ENCODE measurements at regions not wholly inside any gene's neighbourhood (a gene's known extent, or its start where the extent isn't known, plus 50 kb on each side); places are given as distances from the start of the nearest gene placed in this dataset.

DNA sequence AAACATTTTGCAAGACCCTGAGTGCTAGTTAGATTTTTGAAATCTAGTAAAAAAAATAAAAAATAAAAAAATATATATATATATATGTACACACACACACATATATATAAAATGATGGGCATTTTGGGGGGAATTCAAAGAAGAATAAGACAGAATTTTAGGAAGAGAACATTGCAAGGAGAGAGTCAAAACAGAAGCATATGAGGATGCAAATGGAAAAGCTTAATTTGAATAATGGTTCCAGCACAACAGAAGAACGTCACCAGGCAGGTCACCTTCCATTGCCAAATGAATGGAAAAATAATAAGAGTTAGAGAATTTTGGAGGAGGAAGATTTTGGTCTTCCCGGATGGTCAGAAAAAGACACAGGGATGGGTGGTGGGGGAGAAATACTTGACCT, 1097.2 kb downstream of the BCL11A start:
- Histone ChIP-seq H3K4me1 (ENCODE audit: control insufficient read depth, low read depth, low read length) (no peaks in the 10 kb centered on the region), H3K9ac (ENCODE audit: low read length) (no peak overlapping the region), H3K4me3 (ENCODE audit: low read length) (no peak overlapping the region), H3K9me3 (ENCODE audit: control insufficient read depth, low read depth, low read length) (no peaks in the 10 kb centered on the region), H3K36me3 (ENCODE audit: control insufficient read depth, low read depth, low read length) (no peaks in the 10 kb centered on the region), H3K27me3 (ENCODE audit: control insufficient read depth, insufficient read depth, low read length) (no peaks in the 10 kb centered on the region), H3K27ac (ENCODE audit: low read length) (no peak overlapping the region)

DNA sequence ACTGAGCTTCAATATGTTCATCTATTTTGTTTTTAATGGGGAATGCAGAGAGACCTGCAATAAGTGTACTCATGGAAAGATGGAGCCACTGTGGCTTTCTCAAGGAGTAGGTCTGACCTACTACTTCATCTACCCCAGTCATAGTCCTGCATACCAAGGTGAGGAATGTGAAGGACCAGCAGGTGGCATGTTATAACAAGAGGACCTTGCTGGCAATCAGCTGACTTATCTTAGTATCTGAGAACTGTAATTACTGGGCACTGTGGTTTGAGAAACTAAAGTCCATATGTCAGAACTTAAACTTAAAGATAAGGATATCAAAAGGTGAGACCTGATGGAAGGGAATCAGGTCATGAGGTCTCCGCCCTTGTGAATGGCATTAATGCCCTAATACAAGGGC, 1104.2 kb downstream of the BCL11A start:
- H3K9ac ChIP-seq (ENCODE audit: low read length): no peak overlapping the region
- no peaks in the 10 kb centered on the region for H3K27me3 ChIP-seq (ENCODE audit: control insufficient read depth, insufficient read depth, low read length)
- no peaks in the 10 kb centered on the region for H3K4me1 ChIP-seq (ENCODE audit: control insufficient read depth, low read depth, low read length)
- no peaks in the 10 kb centered on the region for H3K9me3 ChIP-seq (ENCODE audit: control insufficient read depth, low read depth, low read length)
- H3K27ac ChIP-seq (ENCODE audit: low read length): no peak overlapping the region
- H3K4me3 ChIP-seq (ENCODE audit: low read length): no peak overlapping the region
- no peaks in the 10 kb centered on the region for H3K36me3 ChIP-seq (ENCODE audit: control insufficient read depth, low read depth, low read length)

DNA sequence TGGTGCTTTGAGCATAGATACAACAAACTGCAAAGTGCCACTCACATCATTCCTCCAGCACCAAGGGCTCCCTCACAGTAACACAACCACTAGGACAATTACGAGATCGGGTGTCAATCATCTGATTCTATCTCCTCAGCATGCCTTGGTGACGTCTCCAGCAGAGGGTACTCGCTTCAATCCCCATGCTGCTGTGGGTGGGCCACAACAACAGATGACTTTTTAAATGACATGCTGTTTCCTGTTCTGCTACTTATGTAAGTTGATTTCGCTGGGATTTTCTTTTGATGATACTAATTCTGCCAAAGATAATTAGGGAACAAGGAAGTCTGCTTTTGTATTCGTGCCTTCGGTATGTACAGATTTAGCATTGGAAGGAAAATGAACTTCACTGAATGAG, 1113.0 kb downstream of the BCL11A start:
- H3K27me3 ChIP-seq (ENCODE audit: control insufficient read depth, insufficient read depth, low read length): no peaks in the 10 kb centered on the region
- no peaks in the 10 kb centered on the region for H3K4me1 ChIP-seq (ENCODE audit: control insufficient read depth, low read depth, low read length)
- H3K4me3 ChIP-seq (ENCODE audit: low read length): no peak overlapping the region
- no peak overlapping the region for H3K27ac ChIP-seq (ENCODE audit: low read length)
- no peaks in the 10 kb centered on the region for H3K9me3 ChIP-seq (ENCODE audit: control insufficient read depth, low read depth, low read length)
- no peak overlapping the region for H3K9ac ChIP-seq (ENCODE audit: low read length)
- no peaks in the 10 kb centered on the region for H3K36me3 ChIP-seq (ENCODE audit: control insufficient read depth, low read depth, low read length)

DNA sequence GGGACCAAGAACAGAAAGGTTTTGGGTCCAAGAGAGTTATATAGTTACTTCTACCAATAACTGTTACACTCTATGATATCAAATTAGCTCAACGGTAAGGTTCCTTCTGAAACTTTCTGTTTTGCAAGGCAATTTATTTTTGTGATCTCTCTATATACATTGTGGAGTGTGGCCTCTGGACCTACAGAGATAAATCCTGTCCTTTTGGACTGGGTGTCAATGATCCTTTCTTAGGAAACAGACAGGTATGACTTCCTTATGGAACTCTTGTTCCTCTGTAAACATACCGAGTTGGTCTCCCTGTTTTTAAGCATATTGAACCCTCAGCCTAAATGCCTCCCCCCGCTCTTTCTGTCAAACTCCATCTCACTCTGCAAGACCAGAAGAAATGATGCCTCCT, 1117.8 kb downstream of the BCL11A start:
- no peaks in the 10 kb centered on the region for H3K9me3 ChIP-seq (ENCODE audit: control insufficient read depth, low read depth, low read length)
- H3K27me3 ChIP-seq (ENCODE audit: control insufficient read depth, insufficient read depth, low read length): no peaks in the 10 kb centered on the region
- no peak overlapping the region for H3K9ac ChIP-seq (ENCODE audit: low read length)
- no peak overlapping the region for H3K27ac ChIP-seq (ENCODE audit: low read length)
- H3K4me1 ChIP-seq (ENCODE audit: control insufficient read depth, low read depth, low read length): no peaks in the 10 kb centered on the region
- H3K4me3 ChIP-seq (ENCODE audit: low read length): no peak overlapping the region
- H3K36me3 ChIP-seq (ENCODE audit: control insufficient read depth, low read depth, low read length): no peaks in the 10 kb centered on the region

DNA sequence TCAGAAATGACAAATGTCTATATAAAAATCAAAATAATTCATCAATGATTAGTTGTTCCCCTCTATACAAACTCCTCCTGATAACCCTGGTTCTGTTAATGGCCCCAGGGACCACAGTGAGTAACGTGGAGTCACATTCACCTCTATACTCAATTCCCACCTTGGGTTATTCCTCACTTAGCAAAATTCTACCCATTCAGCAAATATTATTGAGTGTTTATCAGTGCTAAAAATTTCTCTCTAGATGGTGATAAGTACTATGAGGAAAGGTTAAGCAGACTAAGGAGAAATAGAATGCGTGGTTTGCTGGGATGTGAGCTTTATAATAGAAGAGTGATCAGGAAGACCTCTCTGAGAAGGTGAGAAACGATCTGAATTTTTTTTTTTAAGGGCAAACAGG, 1124.5 kb downstream of the BCL11A start:
- Histone ChIP-seq H3K27ac (ENCODE audit: low read length) (no peak overlapping the region), H3K4me3 (ENCODE audit: low read length) (no peak overlapping the region), H3K27me3 (ENCODE audit: control insufficient read depth, insufficient read depth, low read length) (no peaks in the 10 kb centered on the region), H3K9ac (ENCODE audit: low read length) (no peak overlapping the region), H3K36me3 (ENCODE audit: control insufficient read depth, low read depth, low read length) (no peaks in the 10 kb centered on the region), H3K4me1 (ENCODE audit: control insufficient read depth, low read depth, low read length) (peaks cover 7% of the 10 kb centered on the region), H3K9me3 (ENCODE audit: control insufficient read depth, low read depth, low read length) (no peaks in the 10 kb centered on the region)

DNA sequence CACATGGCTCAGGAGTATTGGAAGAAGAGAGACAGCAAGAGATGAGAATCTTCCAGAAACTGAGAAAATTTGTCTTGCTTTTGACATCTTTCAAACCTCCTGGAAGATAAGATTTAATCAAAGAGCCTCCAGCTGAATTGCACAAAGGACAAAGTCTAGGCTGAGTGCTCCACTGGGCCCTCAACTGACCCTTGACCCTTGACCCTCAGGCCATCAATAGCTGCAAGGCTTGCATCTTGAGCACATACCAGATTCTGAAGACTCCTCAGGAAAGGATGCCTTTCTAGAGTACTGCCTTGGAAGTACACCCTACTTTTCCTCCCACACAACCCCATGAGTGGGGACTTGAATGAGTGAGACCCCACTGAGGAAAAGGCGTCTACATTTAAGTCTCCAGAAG, 1125.5 kb downstream of the BCL11A start:
- no peak overlapping the region for H3K9ac ChIP-seq (ENCODE audit: low read length)
- no peaks in the 10 kb centered on the region for H3K9me3 ChIP-seq (ENCODE audit: control insufficient read depth, low read depth, low read length)
- no peak overlapping the region for H3K4me3 ChIP-seq (ENCODE audit: low read length)
- H3K27ac ChIP-seq (ENCODE audit: low read length): no peak overlapping the region
- peaks cover 7% of the 10 kb centered on the region for H3K4me1 ChIP-seq (ENCODE audit: control insufficient read depth, low read depth, low read length)
- no peaks in the 10 kb centered on the region for H3K36me3 ChIP-seq (ENCODE audit: control insufficient read depth, low read depth, low read length)
- H3K27me3 ChIP-seq (ENCODE audit: control insufficient read depth, insufficient read depth, low read length): no peaks in the 10 kb centered on the region

DNA sequence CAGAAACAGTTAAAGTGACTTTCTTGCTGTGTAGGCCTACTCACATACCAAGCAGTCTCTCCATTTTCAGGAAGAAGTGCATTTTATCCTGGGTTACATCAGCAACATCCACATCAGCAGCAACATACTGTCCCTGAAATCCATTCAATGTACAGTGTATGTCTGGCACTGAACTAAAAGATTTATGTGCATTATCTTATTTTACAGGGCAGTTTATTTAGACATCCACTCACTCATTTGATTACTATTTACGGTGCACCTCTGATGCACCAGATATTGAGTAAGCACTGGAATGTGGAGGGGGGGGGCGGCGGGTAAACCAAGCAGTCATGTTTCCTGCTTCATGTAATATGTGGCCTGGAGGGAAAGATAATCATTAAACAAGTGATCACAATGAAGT, 1128.2 kb downstream of the BCL11A start:
- no peak overlapping the region for H3K9ac ChIP-seq (ENCODE audit: low read length)
- no peak overlapping the region for H3K4me3 ChIP-seq (ENCODE audit: low read length)
- no peaks in the 10 kb centered on the region for H3K27me3 ChIP-seq (ENCODE audit: control insufficient read depth, insufficient read depth, low read length)
- H3K27ac ChIP-seq (ENCODE audit: low read length): no peak overlapping the region
- H3K4me1 ChIP-seq (ENCODE audit: control insufficient read depth, low read depth, low read length): peaks cover 7% of the 10 kb centered on the region
- no peaks in the 10 kb centered on the region for H3K36me3 ChIP-seq (ENCODE audit: control insufficient read depth, low read depth, low read length)
- no peaks in the 10 kb centered on the region for H3K9me3 ChIP-seq (ENCODE audit: control insufficient read depth, low read depth, low read length)

DNA sequence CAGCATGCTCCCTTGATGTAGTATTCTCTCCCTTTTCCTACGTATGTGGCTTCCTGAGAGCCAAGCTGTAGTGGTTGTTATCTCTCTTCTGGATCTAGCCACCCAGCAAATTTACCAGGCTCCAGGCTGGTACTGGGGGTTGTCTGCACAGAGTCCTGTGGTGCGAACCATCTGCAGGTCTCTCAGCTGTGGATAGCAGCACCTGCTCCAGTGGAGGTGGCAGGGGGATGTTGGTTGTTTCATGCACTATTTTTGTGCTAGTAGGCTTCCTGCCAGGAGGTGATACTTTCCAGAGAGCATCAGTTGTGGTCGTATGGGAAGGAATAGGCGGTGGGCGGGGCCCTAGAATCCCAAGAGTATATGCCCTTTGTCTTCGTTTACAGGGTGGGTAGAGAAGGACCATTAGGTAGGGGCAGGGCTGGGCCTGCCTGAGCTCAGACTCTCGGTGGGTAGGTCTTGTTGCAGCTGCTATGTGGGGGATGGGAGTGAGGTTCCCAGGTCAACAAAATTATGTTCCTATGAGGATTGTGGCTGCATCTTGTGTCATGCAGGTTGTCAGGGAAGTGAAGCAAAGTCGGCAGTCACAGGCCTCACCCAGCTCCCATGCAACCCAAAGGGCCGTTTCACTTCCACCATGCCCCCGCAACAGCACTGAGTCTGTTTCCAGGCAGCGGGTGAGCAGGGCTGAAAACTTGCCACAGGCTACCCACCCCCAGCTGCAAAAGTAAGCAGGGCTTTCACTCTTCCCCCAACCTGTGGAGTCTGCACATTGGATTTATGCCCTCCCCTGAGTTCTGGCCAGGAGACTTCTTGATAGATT, 1139.5 kb downstream of the BCL11A start:
- Histone ChIP-seq H3K27ac (ENCODE audit: low read length) (no peak overlapping the region), H3K9ac (ENCODE audit: low read length) (no peak overlapping the region), H3K9me3 (ENCODE audit: control insufficient read depth, low read depth, low read length) (no peaks in the 10 kb centered on the region), H3K27me3 (ENCODE audit: control insufficient read depth, insufficient read depth, low read length) (no peaks in the 10 kb centered on the region), H3K4me1 (ENCODE audit: control insufficient read depth, low read depth, low read length) (peaks cover 5% of the 10 kb centered on the region), H3K36me3 (ENCODE audit: control insufficient read depth, low read depth, low read length) (no peaks in the 10 kb centered on the region), H3K4me3 (ENCODE audit: low read length) (no peak overlapping the region)

DNA sequence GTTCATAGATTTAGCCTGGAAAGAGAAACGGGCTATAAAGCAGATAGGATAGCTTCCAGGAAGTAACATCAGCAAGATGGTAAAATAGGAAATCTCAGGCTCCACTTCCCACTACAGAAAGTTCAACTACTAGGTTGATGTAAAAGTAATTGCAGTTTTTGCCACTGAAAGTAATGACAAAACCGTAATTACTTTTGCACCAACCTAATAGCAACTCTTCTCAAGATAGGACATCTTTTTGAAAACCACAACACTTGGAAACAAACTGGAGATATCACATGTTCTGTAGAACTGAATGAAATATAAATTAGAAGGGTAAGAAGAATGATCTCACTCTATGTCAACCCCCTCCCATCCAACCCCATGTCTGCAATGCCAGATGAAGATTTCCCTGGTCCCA, 1154.3 kb downstream of the BCL11A start:
- Histone ChIP-seq H3K9ac (ENCODE audit: low read length) (no peak overlapping the region), H3K4me3 (ENCODE audit: low read length) (no peak overlapping the region), H3K36me3 (ENCODE audit: control insufficient read depth, low read depth, low read length) (no peaks in the 10 kb centered on the region), H3K27me3 (ENCODE audit: control insufficient read depth, insufficient read depth, low read length) (no peaks in the 10 kb centered on the region), H3K4me1 (ENCODE audit: control insufficient read depth, low read depth, low read length) (no peaks in the 10 kb centered on the region), H3K9me3 (ENCODE audit: control insufficient read depth, low read depth, low read length) (no peaks in the 10 kb centered on the region), H3K27ac (ENCODE audit: low read length) (no peak overlapping the region)

DNA sequence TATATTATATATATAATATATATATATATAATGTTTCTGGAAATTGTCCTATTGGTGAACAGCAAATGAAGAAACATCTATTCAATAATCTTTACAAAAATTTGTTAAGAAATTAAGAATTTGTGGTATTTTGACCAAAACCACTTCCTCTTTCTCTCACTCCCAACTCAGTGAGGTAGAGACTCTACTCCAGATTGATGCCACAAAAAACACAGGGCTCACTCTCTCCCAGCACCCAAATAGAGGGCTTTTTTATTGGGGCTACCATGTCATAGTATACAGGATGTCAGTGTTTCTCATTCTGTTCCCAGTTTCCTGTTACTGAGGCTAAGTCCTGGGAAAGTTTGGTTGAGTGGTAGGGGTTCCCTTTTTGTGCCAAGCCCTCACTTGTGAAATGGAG, 1155.4 kb downstream of the BCL11A start:
- Histone ChIP-seq H3K27ac (ENCODE audit: low read length) (no peak overlapping the region), H3K4me3 (ENCODE audit: low read length) (no peak overlapping the region), H3K4me1 (ENCODE audit: control insufficient read depth, low read depth, low read length) (no peaks in the 10 kb centered on the region), H3K36me3 (ENCODE audit: control insufficient read depth, low read depth, low read length) (no peaks in the 10 kb centered on the region), H3K27me3 (ENCODE audit: control insufficient read depth, insufficient read depth, low read length) (no peaks in the 10 kb centered on the region), H3K9me3 (ENCODE audit: control insufficient read depth, low read depth, low read length) (no peaks in the 10 kb centered on the region), H3K9ac (ENCODE audit: low read length) (no peak overlapping the region)

DNA sequence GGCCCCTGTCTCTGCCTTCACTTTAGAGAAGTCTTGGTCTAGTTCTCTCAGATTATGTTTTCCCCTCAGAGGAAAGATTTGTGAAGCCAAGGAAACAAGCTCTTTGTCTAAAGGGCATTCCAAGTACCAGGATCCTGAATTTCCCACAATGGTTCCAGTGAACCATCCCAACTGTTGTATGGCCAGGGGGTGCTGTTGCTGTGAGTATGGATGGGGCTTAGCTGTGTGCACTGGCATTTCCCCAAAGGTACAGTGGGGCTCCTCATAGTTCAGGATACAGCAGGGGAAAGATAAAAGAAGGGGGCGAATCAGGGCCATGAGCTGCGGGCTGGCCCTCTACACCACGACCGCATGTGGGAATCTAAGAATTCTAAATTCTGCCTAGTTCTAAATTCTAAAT, 1154.0 kb upstream of the FANCL start:
- H3K9me3 ChIP-seq (ENCODE audit: control insufficient read depth, low read depth, low read length): no peaks in the 10 kb centered on the region

DNA sequence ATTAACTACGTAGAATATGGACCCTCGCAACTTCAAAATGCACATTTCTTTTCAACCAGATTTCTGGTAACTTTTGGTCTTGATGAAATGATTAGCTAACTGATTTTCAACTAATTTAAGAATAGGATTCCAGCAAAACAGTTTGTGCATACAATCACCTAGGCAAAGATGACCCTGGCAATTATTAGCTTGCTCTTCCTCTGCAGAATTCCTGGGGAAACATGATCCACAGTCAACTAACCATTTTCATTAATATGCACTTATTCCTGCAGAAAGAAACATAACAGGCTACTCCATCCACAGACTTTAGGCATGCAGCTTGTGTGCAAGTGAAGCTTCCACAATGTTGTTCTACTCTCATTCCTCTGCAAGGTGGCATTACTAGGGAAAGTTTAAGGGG, 1150.8 kb upstream of the FANCL start:
- H3K27me3 ChIP-seq (ENCODE audit: control insufficient read depth, insufficient read depth, low read length): no peaks in the 10 kb centered on the region
- no peaks in the 10 kb centered on the region for H3K4me1 ChIP-seq (ENCODE audit: control insufficient read depth, low read depth, low read length)
- H3K27ac ChIP-seq (ENCODE audit: low read length): no peak overlapping the region
- no peak overlapping the region for H3K9ac ChIP-seq (ENCODE audit: low read length)
- no peak overlapping the region for H3K4me3 ChIP-seq (ENCODE audit: low read length)
- H3K9me3 ChIP-seq (ENCODE audit: control insufficient read depth, low read depth, low read length): no peaks in the 10 kb centered on the region
- H3K36me3 ChIP-seq (ENCODE audit: control insufficient read depth, low read depth, low read length): no peaks in the 10 kb centered on the region

More for the DNA sequence above, 1154.0 kb upstream of the FANCL start:
- Histone ChIP-seq H3K4me1 (ENCODE audit: control insufficient read depth, low read depth, low read length) (no peaks in the 10 kb centered on the region), H3K36me3 (ENCODE audit: control insufficient read depth, low read depth, low read length) (no peaks in the 10 kb centered on the region), H3K27ac (ENCODE audit: low read length) (no peak overlapping the region), H3K27me3 (ENCODE audit: control insufficient read depth, insufficient read depth, low read length) (no peaks in the 10 kb centered on the region), H3K4me3 (ENCODE audit: low read length) (no peak overlapping the region), H3K9ac (ENCODE audit: low read length) (no peak overlapping the region)

Data from iPS-18a (cell line).